HK-2 (cell line): ENCODE measurements at regions not wholly inside any gene's neighbourhood (a gene's known extent, or its start where the extent isn't known, plus 50 kb on each side); places are given as distances from the start of the nearest gene placed in this dataset.

Source experiments
- DNase-seq: peaks from one replicate; pipeline ENCODE4 v3.0.0-alpha.2; 2018; ENCODE audit not compliant: unreplicated experiment

GRCh38 chr7:1286946-1287645 lies 54.4 kb downstream of the UNCX start:
- no peak for DNase-seq

GRCh38 chr7:1287752-1288201 lies 55.1 kb downstream of the UNCX start:
- no peak for DNase-seq

- DNase-seq, result no peak
Measured at GRCh38 chr7:1288390-1288995, 55.8 kb downstream of the UNCX start.

GRCh38 chr7:1288996-1289551 lies 56.4 kb downstream of the UNCX start:
- DNase-seq, result no peak

- DNase-seq, result no peak
Measured at GRCh38 chr7:1289666-1290025, 57.0 kb downstream of the UNCX start.

GRCh38 chr7:1290026-1290678 lies 57.5 kb downstream of the UNCX start:
- no peak for DNase-seq

- DNase-seq, result no peak
Measured at GRCh38 chr7:1290679-1291356, 58.1 kb downstream of the UNCX start.

GRCh38 chr7:1291357-1291689 lies 58.7 kb downstream of the UNCX start:
- no peak for DNase-seq

GRCh38 chr7:1291845-1292765 lies 59.4 kb downstream of the UNCX start:
- no peak for DNase-seq

- DNase-seq, result no peak
Measured at GRCh38 chr7:1292972-1293830, 60.5 kb downstream of the UNCX start.

- DNase-seq, result no peak
Measured at GRCh38 chr7:1293950-1294411, 61.3 kb downstream of the UNCX start.

- DNase-seq, result no peak
Measured at GRCh38 chr7:1295776-1296355, 63.2 kb downstream of the UNCX start.

GRCh38 chr7:1296356-1296981 lies 63.8 kb downstream of the UNCX start:
- DNase-seq, result no peak

GRCh38 chr7:1297017-1297960 lies 64.6 kb downstream of the UNCX start:
- no peak for DNase-seq

- no peak for DNase-seq
Measured at GRCh38 chr7:1298051-1298930, 65.6 kb downstream of the UNCX start.

GRCh38 chr7:1298931-1299885 lies 66.5 kb downstream of the UNCX start:
- DNase-seq, result no peak
